WERI-Rb-1 (cell line): ENCODE measurements at regions not wholly inside any gene's neighbourhood (a gene's known extent, or its start where the extent isn't known, plus 50 kb on each side); places are given as distances from the start of the nearest gene placed in this dataset.

Experiments
- DNase-seq: peaks from one replicate; pipeline ENCODE4 v3.0.0-alpha.2; 2020
- H3K27ac ChIP-seq: fragments of 250-450 bp; sonication (Bioruptor Pico); 2 replicates; pipeline ENCODE4 v1.5.1; 2020; ENCODE audit warnings: mild to moderate bottlenecking, moderate library complexity
- H3K27me3 ChIP-seq: fragments of 250-450 bp; sonication (Bioruptor Pico); 2 replicates; pipeline ENCODE4 v1.5.1; 2021; ENCODE audit warnings: mild to moderate bottlenecking, low read depth, moderate library complexity; ENCODE audit not compliant: insufficient read depth, severe bottlenecking
- H3K36me3 ChIP-seq: fragments of 250-450 bp; sonication (Bioruptor Pico); 2 replicates; pipeline ENCODE4 v1.5.1; 2020; ENCODE audit warnings: mild to moderate bottlenecking, moderate library complexity
- H3K4me3 ChIP-seq: 2 replicates; pipeline ENCODE4 v1.5.1; 2011; ENCODE audit warnings: low read depth, mild to moderate bottlenecking, control low read depth, low read length
- H3K9me3 ChIP-seq: fragments of 250-450 bp; sonication (Bioruptor Pico); 2 replicates; pipeline ENCODE4 v1.5.1; 2021; ENCODE audit warnings: mild to moderate bottlenecking, moderate library complexity; ENCODE audit not compliant: severe bottlenecking
- TF ChIP-seq, protein P1 (sequence below): IDR thresholded peaks from 2 replicates; pipeline ENCODE4 v1.5.1; 2011; ENCODE audit warnings: low read depth, mild to moderate bottlenecking, control low read depth, inconsistent platforms, low read length

DNA sequence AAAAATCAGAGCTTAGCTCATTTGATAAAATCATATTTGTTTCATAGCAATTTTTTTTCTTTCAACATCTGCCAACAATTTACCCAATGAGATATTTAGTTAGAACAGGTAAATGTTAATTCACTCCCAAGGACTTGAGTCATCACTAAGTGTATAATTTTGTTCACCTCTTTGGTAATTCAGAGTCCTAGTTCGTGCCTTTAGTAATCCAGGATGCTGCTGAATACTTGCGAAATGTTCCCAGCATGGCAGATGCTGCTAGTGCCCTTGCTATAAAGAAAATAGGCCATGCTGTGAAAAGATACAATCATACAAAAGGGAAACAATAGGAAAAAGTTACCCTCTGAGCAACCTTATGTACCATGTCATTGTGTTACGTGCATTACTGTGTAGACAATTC is 210.5 kb downstream of the CSNK1G3 start:
- TF ChIP-seq, protein P1, sequence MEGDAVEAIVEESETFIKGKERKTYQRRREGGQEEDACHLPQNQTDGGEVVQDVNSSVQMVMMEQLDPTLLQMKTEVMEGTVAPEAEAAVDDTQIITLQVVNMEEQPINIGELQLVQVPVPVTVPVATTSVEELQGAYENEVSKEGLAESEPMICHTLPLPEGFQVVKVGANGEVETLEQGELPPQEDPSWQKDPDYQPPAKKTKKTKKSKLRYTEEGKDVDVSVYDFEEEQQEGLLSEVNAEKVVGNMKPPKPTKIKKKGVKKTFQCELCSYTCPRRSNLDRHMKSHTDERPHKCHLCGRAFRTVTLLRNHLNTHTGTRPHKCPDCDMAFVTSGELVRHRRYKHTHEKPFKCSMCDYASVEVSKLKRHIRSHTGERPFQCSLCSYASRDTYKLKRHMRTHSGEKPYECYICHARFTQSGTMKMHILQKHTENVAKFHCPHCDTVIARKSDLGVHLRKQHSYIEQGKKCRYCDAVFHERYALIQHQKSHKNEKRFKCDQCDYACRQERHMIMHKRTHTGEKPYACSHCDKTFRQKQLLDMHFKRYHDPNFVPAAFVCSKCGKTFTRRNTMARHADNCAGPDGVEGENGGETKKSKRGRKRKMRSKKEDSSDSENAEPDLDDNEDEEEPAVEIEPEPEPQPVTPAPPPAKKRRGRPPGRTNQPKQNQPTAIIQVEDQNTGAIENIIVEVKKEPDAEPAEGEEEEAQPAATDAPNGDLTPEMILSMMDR = no peak
- Histone ChIP-seq H3K9me3 (no peaks in the 10 kb centered on the region), H3K4me3 (no peak overlapping the region), H3K36me3 (no peaks in the 10 kb centered on the region), H3K27me3 (no peaks in the 10 kb centered on the region), H3K27ac (no peak overlapping the region)
- no peak for DNase-seq

DNA sequence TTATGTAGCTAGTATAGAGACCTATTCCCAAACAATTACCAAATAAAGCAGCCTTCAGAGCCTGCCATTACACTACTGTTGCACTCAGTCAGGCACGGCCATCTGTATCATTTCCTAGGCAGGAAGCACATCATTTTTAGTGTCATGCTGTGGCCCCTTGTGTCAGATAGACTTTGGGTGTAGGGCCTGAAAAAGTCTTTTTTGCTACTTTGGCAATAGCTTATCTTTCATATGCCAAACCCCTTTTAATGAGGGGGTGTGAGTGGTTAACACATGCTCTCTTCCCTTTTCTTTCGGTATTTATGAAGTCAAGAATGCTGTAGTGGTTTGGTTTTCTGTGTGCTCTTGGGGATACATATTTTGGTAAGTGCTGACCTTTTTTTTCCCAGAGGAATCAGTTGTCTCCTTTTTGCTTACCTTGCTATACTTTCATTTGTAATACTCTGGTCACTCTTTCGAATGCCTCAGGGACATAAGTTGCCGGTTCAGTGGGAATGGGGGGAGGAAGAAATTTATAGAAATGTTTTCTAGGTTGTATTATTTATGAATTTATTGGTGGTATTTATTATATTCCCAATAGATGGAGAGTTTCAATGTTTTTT is 209.8 kb downstream of the CSNK1G3 start:
- Histone ChIP-seq H3K9me3 (no peaks in the 10 kb centered on the region), H3K27me3 (no peaks in the 10 kb centered on the region), H3K36me3 (no peaks in the 10 kb centered on the region), H3K4me3 (no peak overlapping the region), H3K27ac (no peak overlapping the region)
- DNase-seq = no peak
- TF ChIP-seq, protein P1 = no peak

DNA sequence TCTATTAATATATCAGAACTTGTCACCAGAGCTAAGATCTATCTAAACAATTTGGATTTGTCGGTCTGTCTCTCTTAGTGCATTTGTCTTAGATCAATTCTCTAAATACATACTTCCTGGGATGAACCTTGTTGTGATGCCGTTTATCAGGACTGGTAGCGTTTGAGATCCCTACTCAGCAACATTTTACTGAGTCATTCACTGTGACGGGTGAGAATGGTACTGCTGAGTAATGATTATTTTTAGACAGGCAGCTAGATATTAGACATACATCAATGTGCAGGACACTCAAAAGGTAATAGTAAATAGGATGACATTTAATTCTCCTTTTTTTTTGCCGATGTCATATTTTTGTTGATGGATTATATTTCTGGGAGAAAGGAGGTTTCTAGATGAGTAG is 209.0 kb downstream of the CSNK1G3 start:
- H3K27ac ChIP-seq = no peak overlapping the region
- H3K27me3 ChIP-seq = no peaks in the 10 kb centered on the region
- TF ChIP-seq, protein P1 = no peak
- no peak for DNase-seq
- H3K4me3 ChIP-seq = no peak overlapping the region
- no peaks in the 10 kb centered on the region for H3K9me3 ChIP-seq
- no peaks in the 10 kb centered on the region for H3K36me3 ChIP-seq

DNA sequence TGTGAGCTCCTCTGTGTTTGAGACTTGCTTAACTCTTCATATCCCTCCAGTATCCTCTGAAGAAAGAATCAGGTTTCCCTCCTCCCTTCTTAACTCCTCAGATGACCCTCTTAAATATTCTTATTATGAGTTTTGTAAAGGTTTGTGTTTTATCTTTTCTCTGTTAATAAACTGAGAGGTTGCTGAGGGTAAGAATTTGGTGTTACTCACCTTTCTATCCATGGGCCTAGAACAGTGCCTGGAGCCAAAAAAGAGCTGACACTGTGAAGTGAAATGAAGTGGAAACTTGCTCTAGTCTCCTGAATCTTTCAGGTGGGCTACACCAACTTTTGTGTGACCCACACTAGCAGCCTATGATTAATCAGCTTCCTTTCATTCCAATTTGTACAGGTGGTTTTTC is 208.4 kb downstream of the CSNK1G3 start:
- Histone ChIP-seq H3K36me3 (no peaks in the 10 kb centered on the region), H3K27me3 (no peaks in the 10 kb centered on the region), H3K9me3 (no peaks in the 10 kb centered on the region), H3K27ac (no peak overlapping the region), H3K4me3 (no peak overlapping the region)
- no peak for DNase-seq
- TF ChIP-seq, protein P1 = no peak

DNA sequence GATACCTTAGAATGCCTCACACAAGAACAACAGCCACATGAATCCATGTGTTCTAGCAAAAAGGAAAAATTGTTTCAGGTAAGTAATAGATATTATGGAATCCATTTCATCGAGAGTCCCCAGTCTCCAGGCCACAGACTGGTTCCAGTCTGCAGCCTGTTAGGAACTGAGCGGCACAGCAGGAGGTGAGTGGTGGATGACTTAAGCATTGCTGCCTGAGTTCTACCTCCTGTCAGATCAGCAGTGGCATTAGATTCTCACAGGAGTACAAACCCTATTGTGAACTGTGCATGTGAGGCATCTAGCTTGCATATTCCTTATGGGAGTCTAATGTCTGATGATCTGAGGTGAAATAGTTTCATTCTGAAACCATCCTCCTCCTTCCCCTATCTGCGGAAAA is 207.0 kb downstream of the CSNK1G3 start:
- TF ChIP-seq, protein P1 = no peak
- Histone ChIP-seq H3K27ac (no peak overlapping the region), H3K4me3 (no peak overlapping the region), H3K27me3 (no peaks in the 10 kb centered on the region), H3K9me3 (no peaks in the 10 kb centered on the region), H3K36me3 (no peaks in the 10 kb centered on the region)
- no peak for DNase-seq

DNA sequence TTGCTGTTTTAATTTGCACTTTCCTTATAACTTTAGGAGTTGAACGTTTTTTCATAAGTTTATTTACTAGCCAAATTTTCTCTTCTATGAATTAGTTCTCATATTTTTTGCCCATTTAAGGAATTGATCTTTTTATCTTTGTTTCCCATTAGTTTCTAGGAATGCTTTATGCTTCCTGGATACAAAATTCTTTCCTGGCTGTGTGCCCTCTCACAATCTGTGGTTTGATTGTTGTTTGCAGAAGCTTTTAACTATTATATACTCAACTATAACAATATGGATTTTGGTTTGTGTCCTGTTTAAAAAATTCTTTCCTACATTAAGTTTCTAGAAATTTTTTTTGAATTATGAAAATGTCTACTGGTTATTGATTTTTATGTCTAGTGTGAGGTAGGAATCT is 206.3 kb downstream of the CSNK1G3 start:
- TF ChIP-seq, protein P1 = no peak
- H3K9me3 ChIP-seq = peaks cover 2% of the 10 kb centered on the region
- no peak overlapping the region for H3K4me3 ChIP-seq
- H3K36me3 ChIP-seq = no peaks in the 10 kb centered on the region
- no peak for DNase-seq
- no peak overlapping the region for H3K27ac ChIP-seq
- no peaks in the 10 kb centered on the region for H3K27me3 ChIP-seq
